HCT116 (cell line): ENCODE measurements at regions not wholly inside any gene's neighbourhood (a gene's known extent, or its start where the extent isn't known, plus 50 kb on each side); places are given as distances from the start of the nearest gene placed in this dataset.

Experiments
- ATAC-seq: fragments of 200-7000 bp; cut with Tn5 transposase; 2 replicates; pipeline ENCODE4 v1.9.1; 2020; ENCODE audit warnings: mild to moderate bottlenecking, moderate library complexity
- BruUV-seq: library from RNA; stranded (reverse); fragments of 400-500 nt; replicated peaks from 2 replicates; lab custom pipeline; 2021; lab: Mats Ljungman, UMichigan
- CTCF ChIA-PET: fragments of 300-600 bp; sonication (Branson Sonifier 250); formaldehyde crosslinking; loops from one replicate; lab custom pipeline; 2021; ENCODE audit warnings: antibody characterized with exemption; lab: Charles Lee
- POLR2A ChIA-PET: fragments of 300-600, 350-600 bp; sonication (Branson Sonifier 250); formaldehyde crosslinking; loops from one replicate; lab custom pipeline; 2021; ENCODE audit warnings: antibody characterized with exemption; lab: Charles Lee
- RAD21 ChIA-PET, 2 experiments: fragments of 300-600 bp; sonication (Branson Sonifier 250); formaldehyde crosslinking; loops; one replicate each; lab custom pipeline; 2023; ENCODE audit warnings: low total read pairs in 2 of 2; ENCODE audit not compliant: uncharacterized antibody in 2 of 2, unreplicated experiment in 2 of 2, low non-redundant PET in 1 of 2; lab: Charles Lee
- DNase-seq: peaks from one replicate; pipeline ENCODE4 v3.0.0-alpha.2; 2010; ENCODE audit warnings: low read depth, low spot score
- H2AFZ ChIP-seq: fragments of 200-600 bp; shearing (Covaris generic), sonication (generic); 2 replicates; pipeline ENCODE4 v1.6.1; 2017; ENCODE audit warnings: low read depth, mixed run types, mixed read lengths, antibody characterized with exemption, low read length; ENCODE audit not compliant: poor library complexity, severe bottlenecking
- H3K27ac ChIP-seq: 2 replicates; pipeline ENCODE4 v1.5.1; 2012; ENCODE audit warnings: low read depth, low read length
- H3K27me3 ChIP-seq: fragments of 200-600 bp; sonication (generic); 2 replicates; pipeline ENCODE4 v1.6.1; 2016; ENCODE audit warnings: mixed run types, low read length, mixed read lengths; ENCODE audit not compliant: insufficient read depth
- H3K36me3 ChIP-seq, 2 experiments: fragments of 200-500 bp in 1 of 2; fragments of 200-600 bp in 1 of 2; sonication (Bioruptor generic) in 1 of 2; sonication (generic) in 1 of 2; 2 replicates each; pipeline versions ENCODE4 v1.5.1 to v1.6.1; 2014 to 2016; ENCODE audit warnings: low read length in 2 of 2, inconsistent platforms in 1 of 2, mixed read lengths in 1 of 2, mixed run types in 1 of 2; ENCODE audit not compliant: insufficient read depth in 2 of 2, control insufficient read depth in 1 of 2
- H3K4me1 ChIP-seq, 2 experiments: fragments of 200-600 bp in 1 of 2; sonication (generic) in 1 of 2; 2 replicates each; pipeline versions ENCODE4 v1.5.1 to v1.6.1; 2012 to 2017; ENCODE audit warnings: low read length in 2 of 2, inconsistent platforms in 1 of 2, mild to moderate bottlenecking in 1 of 2, mixed read lengths in 1 of 2, mixed run types in 1 of 2, moderate library complexity in 1 of 2; ENCODE audit not compliant: insufficient read depth in 2 of 2, control insufficient read depth in 1 of 2
- H3K4me2 ChIP-seq: fragments of 200-600 bp; sonication (generic); 2 replicates; pipeline ENCODE4 v1.6.1; 2017; ENCODE audit warnings: mixed run types, low read length, mixed read lengths
- H3K4me3 ChIP-seq, 2 experiments: fragments of 200-600 bp in 1 of 2; sonication (generic) in 1 of 2; replicated peaks in 1 of 2; 2 replicates each; pipeline ENCODE4 v1.5.1; 2011 to 2016; ENCODE audit warnings: low read length in 2 of 2, control low read depth in 1 of 2, low read depth in 1 of 2, mild to moderate bottlenecking in 1 of 2, mixed read lengths in 1 of 2, mixed run types in 1 of 2
- H3K79me2 ChIP-seq: fragments of 200-600 bp; sonication (generic); 2 replicates; pipeline ENCODE4 v1.6.1; 2017; ENCODE audit warnings: mild to moderate bottlenecking, mixed run types, low read length, moderate library complexity, mixed read lengths; ENCODE audit not compliant: insufficient read depth
- H3K9ac ChIP-seq: fragments of 200-600 bp; sonication (generic); 2 replicates; pipeline ENCODE4 v1.6.1; 2016; ENCODE audit warnings: low read length, mixed read lengths
- H3K9me2 ChIP-seq: fragments of 200-600 bp; sonication (generic), shearing (Covaris generic); 2 replicates; pipeline ENCODE4 v1.6.1; 2017; ENCODE audit warnings: mixed run types, mild to moderate bottlenecking, moderate library complexity; ENCODE audit not compliant: insufficient read depth
- H3K9me3 ChIP-seq, 2 experiments: fragments of 200-500 bp in 1 of 2; fragments of 200-600 bp in 1 of 2; sonication (Bioruptor generic) in 1 of 2; sonication (generic) in 1 of 2; 2 replicates each; pipeline ENCODE4 v1.6.1; 2014 to 2017; ENCODE audit warnings: low read length in 2 of 2, mixed read lengths in 2 of 2, inconsistent platforms in 1 of 2, low read depth in 1 of 2, mild to moderate bottlenecking in 1 of 2, mixed run types in 1 of 2, moderate library complexity in 1 of 2; ENCODE audit not compliant: control insufficient read depth in 1 of 2, insufficient read depth in 1 of 2
- H4K20me1 ChIP-seq: fragments of 200-600 bp; sonication (generic), shearing (Covaris generic); 2 replicates; pipeline ENCODE4 v1.6.1; 2017; ENCODE audit warnings: mixed run types, mild to moderate bottlenecking, moderate library complexity; ENCODE audit not compliant: insufficient read depth
- CEBPB ChIP-seq: IDR thresholded peaks from 2 replicates; pipeline ENCODE4 v1.6.1; 2012; ENCODE audit warnings: low read depth
- EGR1 ChIP-seq: IDR thresholded peaks from 2 replicates; pipeline ENCODE4 v1.6.1; 2012; ENCODE audit warnings: low read depth
- ELF1 ChIP-seq: IDR thresholded peaks from 2 replicates; pipeline ENCODE4 v1.6.1; 2012; ENCODE audit warnings: low read depth, borderline replicate concordance
- EZH2phosphoT487 ChIP-seq: fragments of 200-600 bp; IDR thresholded peaks from 2 replicates; pipeline ENCODE4 v1.6.1; 2018; ENCODE audit warnings: antibody characterized with exemption, borderline replicate concordance
- FOSL1 ChIP-seq: IDR thresholded peaks from 2 replicates; pipeline ENCODE4 v1.6.1; 2012; ENCODE audit warnings: low read depth
- JUND ChIP-seq: IDR thresholded peaks from 2 replicates; pipeline ENCODE4 v1.6.1; 2012
- POLR2AphosphoS5 ChIP-seq: IDR thresholded peaks from 2 replicates; pipeline ENCODE4 v1.6.1; 2011; ENCODE audit warnings: mild to moderate bottlenecking, low read depth, low read length, moderate library complexity
- RAD21 ChIP-seq: IDR thresholded peaks from 2 replicates; pipeline ENCODE4 v1.6.1; 2012; ENCODE audit warnings: low read depth, mild to moderate bottlenecking
- SIN3A ChIP-seq: IDR thresholded peaks from 2 replicates; pipeline ENCODE4 v1.6.1; 2012; ENCODE audit warnings: low read depth
- SRF ChIP-seq: IDR thresholded peaks from 2 replicates; pipeline ENCODE4 v1.6.1; 2012; ENCODE audit warnings: low read depth
- YY1 ChIP-seq: IDR thresholded peaks from 2 replicates; pipeline ENCODE4 v1.6.1; 2011; ENCODE audit warnings: low read length, low read depth, moderate library complexity, mild to moderate bottlenecking; ENCODE audit not compliant: insufficient replicate concordance; ENCODE audit errors: extremely low read depth
- ZFX ChIP-seq: fragments of 450-650 bp; IDR thresholded peaks from 2 replicates; pipeline ENCODE4 v1.6.1; 2017
- ZNF274 ChIP-seq: fragments of 200-500 bp; sonication (Bioruptor generic); IDR thresholded peaks from 2 replicates; pipeline ENCODE4 v1.6.1; 2014; ENCODE audit warnings: mild to moderate bottlenecking, low read depth, low read length, inconsistent platforms
- intact Hi-C: fragments of 100-400 bp; cut with micrococcal nuclease; formaldehyde crosslinking; loops from 2 replicates; pipeline ENCODE4 v1.10.0; 2022
- TF ChIP-seq, protein P1 (sequence below), 3 experiments: fragments of 200-600 bp in 1 of 3; sonication (generic) in 1 of 3; IDR thresholded peaks in 2 of 3; conservative IDR thresholded peaks in 1 of 3; 2 replicates each; pipeline ENCODE4 v1.5.1; 2012 to 2017; ENCODE audit warnings: low read depth in 2 of 3, low read length in 2 of 3, antibody characterized with exemption in 1 of 3, borderline replicate concordance in 1 of 3, control low read depth in 1 of 3, mild to moderate bottlenecking in 1 of 3, mixed read lengths in 1 of 3, mixed run types in 1 of 3, moderate library complexity in 1 of 3; ENCODE audit not compliant: insufficient read depth in 1 of 3
- TF ChIP-seq, protein P2 (sequence below): IDR thresholded peaks from 2 replicates; pipeline ENCODE4 v1.6.1; 2012
- TF ChIP-seq, protein P3 (sequence below): IDR thresholded peaks from 2 replicates; pipeline ENCODE4 v1.6.1; 2012; ENCODE audit warnings: low read depth

DNA sequence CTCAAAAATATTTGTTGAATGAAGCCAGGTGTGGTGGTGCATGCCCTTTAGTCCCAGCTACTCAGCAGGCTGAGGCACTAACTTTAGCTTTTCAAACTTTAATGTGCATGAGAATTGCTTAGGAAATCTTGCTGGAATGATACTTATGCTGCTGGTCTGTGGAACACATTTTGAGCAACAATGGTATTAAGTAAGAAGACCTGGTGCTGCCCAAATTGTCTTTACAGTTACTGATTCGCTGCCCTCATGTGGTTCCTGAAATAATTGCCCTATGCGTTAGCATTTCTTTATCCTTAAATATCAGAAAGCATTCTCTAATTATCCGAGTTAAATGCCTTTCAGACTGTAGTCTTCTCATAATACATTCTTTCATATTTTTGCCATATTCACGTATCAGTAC lies 76.0 kb upstream of the SESTD1 start:
- RAD21 ChIA-PET, result no interaction called here
- no peaks in the 10 kb centered on the region for H3K36me3 ChIP-seq
- ATAC-seq, result peak; percentile 63
- TF ChIP-seq, protein P1, sequence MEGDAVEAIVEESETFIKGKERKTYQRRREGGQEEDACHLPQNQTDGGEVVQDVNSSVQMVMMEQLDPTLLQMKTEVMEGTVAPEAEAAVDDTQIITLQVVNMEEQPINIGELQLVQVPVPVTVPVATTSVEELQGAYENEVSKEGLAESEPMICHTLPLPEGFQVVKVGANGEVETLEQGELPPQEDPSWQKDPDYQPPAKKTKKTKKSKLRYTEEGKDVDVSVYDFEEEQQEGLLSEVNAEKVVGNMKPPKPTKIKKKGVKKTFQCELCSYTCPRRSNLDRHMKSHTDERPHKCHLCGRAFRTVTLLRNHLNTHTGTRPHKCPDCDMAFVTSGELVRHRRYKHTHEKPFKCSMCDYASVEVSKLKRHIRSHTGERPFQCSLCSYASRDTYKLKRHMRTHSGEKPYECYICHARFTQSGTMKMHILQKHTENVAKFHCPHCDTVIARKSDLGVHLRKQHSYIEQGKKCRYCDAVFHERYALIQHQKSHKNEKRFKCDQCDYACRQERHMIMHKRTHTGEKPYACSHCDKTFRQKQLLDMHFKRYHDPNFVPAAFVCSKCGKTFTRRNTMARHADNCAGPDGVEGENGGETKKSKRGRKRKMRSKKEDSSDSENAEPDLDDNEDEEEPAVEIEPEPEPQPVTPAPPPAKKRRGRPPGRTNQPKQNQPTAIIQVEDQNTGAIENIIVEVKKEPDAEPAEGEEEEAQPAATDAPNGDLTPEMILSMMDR (IDR thresholded peaks at IDR 0.05 in 2 of 3, conservative IDR thresholded peaks at IDR 0.05 in 1 of 3; ENCODE audit: borderline replicate concordance in 1 of 3, insufficient read depth in 1 of 3, low read depth in 2 of 3, low read length in 2 of 3), result peak; percentile 34 to 53 (median 52); a peak in 4 of 6 replicates
- TF ChIP-seq RAD21 (peak; percentile 74), EGR1 (no peak)
- TF ChIP-seq, all 23 proteins: peak for 2
- ChIA-PET CTCF (interaction anchor here (1.1 kb wide), 1 partner anchor 102 kb away, joined by 3 read pairs; no protein-coding TSS in a partner anchor), POLR2A (no interaction called here)
- no peaks in the 10 kb centered on the region for H4K20me1 ChIP-seq
- no peaks in the 10 kb centered on the region for H3K27me3 ChIP-seq
- H3K4me2 ChIP-seq, result no peak overlapping the region
- peak; percentile 19 for DNase-seq
- peaks cover 7 to 11% of the 10 kb centered on the region in 2 experiments; a peak in 2 of 4 replicates for H3K4me1 ChIP-seq
- H3K9ac ChIP-seq, result no peak overlapping the region
- intact Hi-C loops, result loop anchor here (1.0 kb wide), 1 partner anchor 121 kb away; no protein-coding TSS in a partner anchor
- H2AFZ ChIP-seq, result no peak overlapping the region
- no peaks in the 10 kb centered on the region for H3K9me2 ChIP-seq
- H3K27ac ChIP-seq, result no peak overlapping the region
- no peak overlapping the region for H3K4me3 ChIP-seq
- no TSS peak for BruUV-seq
- H3K79me2 ChIP-seq, result no peaks in the 10 kb centered on the region
- no peaks in the 10 kb centered on the region for H3K9me3 ChIP-seq

DNA sequence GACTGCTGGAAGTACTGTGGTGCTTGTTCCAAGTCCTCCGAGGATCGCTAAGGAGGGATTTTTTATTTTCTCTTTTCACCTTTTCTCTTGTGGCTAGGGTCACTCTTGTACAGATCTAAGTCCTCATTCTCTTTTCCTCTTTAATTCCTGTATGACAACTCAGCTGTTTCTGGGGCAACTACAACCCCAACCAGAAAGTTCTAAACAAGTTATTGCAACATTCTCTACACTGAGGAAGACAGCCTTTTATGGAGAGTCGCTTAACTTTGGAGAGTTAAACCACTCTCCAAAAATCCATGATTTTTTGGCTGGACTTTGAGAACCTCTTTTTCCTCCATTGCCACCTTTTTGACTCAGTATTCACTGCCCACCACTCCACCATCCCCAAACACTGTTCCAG lies 74.0 kb upstream of the SESTD1 start:
- intact Hi-C loops, result no loop called here
- ChIA-PET CTCF (no interaction called here), RAD21 (no interaction called here), POLR2A (no interaction called here)
- Histone ChIP-seq H3K79me2 (no peaks in the 10 kb centered on the region), H3K4me2 (no peak overlapping the region), H3K36me3 (no peaks in the 10 kb centered on the region), H3K27me3 (no peaks in the 10 kb centered on the region), H3K4me3 (no peak overlapping the region), H3K9me2 (no peaks in the 10 kb centered on the region), H3K9ac (no peak overlapping the region), H4K20me1 (no peaks in the 10 kb centered on the region), H3K9me3 (no peaks in the 10 kb centered on the region), H3K4me1 (no peaks in the 10 kb centered on the region), H2AFZ (no peak overlapping the region), H3K27ac (no peak overlapping the region)
- ATAC-seq, result no peak
- DNase-seq, result no peak
- no TSS peak for BruUV-seq
- no peak for TF ChIP-seq JUND
- no peak for TF ChIP-seq YY1
- TF ChIP-seq EZH2phosphoT487, result no peak
- TF ChIP-seq SRF, result no peak
- TF ChIP-seq ZNF274, result no peak
- TF ChIP-seq, protein P2, sequence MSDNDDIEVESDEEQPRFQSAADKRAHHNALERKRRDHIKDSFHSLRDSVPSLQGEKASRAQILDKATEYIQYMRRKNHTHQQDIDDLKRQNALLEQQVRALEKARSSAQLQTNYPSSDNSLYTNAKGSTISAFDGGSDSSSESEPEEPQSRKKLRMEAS, result no peak
- no peak for TF ChIP-seq FOSL1
- TF ChIP-seq POLR2AphosphoS5, result no peak
- no peak for TF ChIP-seq SIN3A
- TF ChIP-seq ZFX, result no peak
- TF ChIP-seq ELF1, result no peak
- no peak for TF ChIP-seq EGR1
- TF ChIP-seq, protein P3, sequence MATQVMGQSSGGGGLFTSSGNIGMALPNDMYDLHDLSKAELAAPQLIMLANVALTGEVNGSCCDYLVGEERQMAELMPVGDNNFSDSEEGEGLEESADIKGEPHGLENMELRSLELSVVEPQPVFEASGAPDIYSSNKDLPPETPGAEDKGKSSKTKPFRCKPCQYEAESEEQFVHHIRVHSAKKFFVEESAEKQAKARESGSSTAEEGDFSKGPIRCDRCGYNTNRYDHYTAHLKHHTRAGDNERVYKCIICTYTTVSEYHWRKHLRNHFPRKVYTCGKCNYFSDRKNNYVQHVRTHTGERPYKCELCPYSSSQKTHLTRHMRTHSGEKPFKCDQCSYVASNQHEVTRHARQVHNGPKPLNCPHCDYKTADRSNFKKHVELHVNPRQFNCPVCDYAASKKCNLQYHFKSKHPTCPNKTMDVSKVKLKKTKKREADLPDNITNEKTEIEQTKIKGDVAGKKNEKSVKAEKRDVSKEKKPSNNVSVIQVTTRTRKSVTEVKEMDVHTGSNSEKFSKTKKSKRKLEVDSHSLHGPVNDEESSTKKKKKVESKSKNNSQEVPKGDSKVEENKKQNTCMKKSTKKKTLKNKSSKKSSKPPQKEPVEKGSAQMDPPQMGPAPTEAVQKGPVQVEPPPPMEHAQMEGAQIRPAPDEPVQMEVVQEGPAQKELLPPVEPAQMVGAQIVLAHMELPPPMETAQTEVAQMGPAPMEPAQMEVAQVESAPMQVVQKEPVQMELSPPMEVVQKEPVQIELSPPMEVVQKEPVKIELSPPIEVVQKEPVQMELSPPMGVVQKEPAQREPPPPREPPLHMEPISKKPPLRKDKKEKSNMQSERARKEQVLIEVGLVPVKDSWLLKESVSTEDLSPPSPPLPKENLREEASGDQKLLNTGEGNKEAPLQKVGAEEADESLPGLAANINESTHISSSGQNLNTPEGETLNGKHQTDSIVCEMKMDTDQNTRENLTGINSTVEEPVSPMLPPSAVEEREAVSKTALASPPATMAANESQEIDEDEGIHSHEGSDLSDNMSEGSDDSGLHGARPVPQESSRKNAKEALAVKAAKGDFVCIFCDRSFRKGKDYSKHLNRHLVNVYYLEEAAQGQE, result no peak
- no peak for TF ChIP-seq CEBPB
